Ovary (tissue), 3 donors: ENCODE measurements at regions not wholly inside any gene's neighbourhood (a gene's known extent, or its start where the extent isn't known, plus 50 kb on each side); places are given as distances from the start of the nearest gene placed in this dataset.

Experiments
- EP300 ChIP-seq: sonication (generic); formaldehyde crosslinking; IDR thresholded peaks from one replicate; pipeline ENCODE4 v1.6.1; 2017; ENCODE audit warnings: antibody characterized with exemption
- POLR2A ChIP-seq: fragments of 450-650 bp; IDR thresholded peaks from one replicate; pipeline ENCODE4 v1.6.1; 2017; ENCODE audit warnings: antibody characterized with exemption, mild to moderate bottlenecking, moderate library complexity
- TF ChIP-seq, protein P1 (sequence below), 3 donors: fragments of 450-650 bp in 2 of 3; fragments of 200-600 bp in 1 of 3; IDR thresholded peaks; one replicate each; pipeline versions ENCODE4 v1.5.1 to v1.8.0; 2016 to 2022; ENCODE audit warnings: antibody characterized with exemption in 3 of 3, mild to moderate bottlenecking in 1 of 3
- donor health status: DM: no; HTN: no; CAD: no.

DNA sequence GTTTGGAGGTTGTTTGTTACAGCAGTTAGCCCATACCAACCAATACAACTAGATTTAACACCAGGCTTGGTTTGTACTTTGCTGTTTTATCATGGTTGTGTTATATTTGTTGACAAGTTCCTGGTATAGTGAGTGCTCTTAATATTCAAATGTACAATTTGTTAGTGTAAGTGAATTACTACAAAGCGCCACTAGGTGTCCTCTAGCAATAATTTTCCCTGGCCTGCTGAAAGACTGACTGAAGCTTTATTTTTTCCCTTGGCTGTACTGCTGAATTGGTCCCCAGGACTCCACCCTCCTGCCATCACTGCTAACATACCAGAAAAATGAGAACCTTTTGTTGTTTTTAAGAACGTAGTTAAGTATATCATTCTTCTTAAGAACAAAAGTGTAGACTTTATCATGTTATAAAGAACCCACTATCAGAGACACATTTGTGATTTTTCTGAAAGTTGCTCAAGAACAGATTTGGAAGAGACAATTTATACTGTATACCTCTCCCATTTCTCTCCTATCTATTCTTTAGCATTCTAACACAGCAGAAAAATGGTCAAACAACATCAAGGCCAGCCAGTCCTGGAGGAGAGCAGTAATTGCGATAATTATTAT lies 75.3 kb upstream of the FAR2 start:
- TF ChIP-seq POLR2A (no peak), EP300 (no peak)
- TF ChIP-seq, protein P1, sequence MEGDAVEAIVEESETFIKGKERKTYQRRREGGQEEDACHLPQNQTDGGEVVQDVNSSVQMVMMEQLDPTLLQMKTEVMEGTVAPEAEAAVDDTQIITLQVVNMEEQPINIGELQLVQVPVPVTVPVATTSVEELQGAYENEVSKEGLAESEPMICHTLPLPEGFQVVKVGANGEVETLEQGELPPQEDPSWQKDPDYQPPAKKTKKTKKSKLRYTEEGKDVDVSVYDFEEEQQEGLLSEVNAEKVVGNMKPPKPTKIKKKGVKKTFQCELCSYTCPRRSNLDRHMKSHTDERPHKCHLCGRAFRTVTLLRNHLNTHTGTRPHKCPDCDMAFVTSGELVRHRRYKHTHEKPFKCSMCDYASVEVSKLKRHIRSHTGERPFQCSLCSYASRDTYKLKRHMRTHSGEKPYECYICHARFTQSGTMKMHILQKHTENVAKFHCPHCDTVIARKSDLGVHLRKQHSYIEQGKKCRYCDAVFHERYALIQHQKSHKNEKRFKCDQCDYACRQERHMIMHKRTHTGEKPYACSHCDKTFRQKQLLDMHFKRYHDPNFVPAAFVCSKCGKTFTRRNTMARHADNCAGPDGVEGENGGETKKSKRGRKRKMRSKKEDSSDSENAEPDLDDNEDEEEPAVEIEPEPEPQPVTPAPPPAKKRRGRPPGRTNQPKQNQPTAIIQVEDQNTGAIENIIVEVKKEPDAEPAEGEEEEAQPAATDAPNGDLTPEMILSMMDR (IDR thresholded peaks at IDR 0.05) = no peak
